OCI-LY3 (cell line): ENCODE measurements at regions not wholly inside any gene's neighbourhood (a gene's known extent, or its start where the extent isn't known, plus 50 kb on each side); places are given as distances from the start of the nearest gene placed in this dataset.
"Not testable (repeated sequence)": the region's sequence is repeated elsewhere in the genome, so short reads cannot be mapped to it uniquely, and the experiment has no call there.

Experiments used
- H2AFZ ChIP-seq: fragments of 200-600, 300-600 bp; shearing (Covaris generic); 2 replicates; pipeline ENCODE4 v1.6.0; 2014; ENCODE audit warnings: antibody characterized with exemption, low read depth, low read length
- H3K27ac ChIP-seq: fragments of 200-600, 300-600 bp; sonication (generic); 2 replicates; pipeline ENCODE4 v1.5.1; 2014; ENCODE audit warnings: mild to moderate bottlenecking, low read length, moderate library complexity, mixed read lengths
- H3K27me3 ChIP-seq: fragments of 200-600, 300-600 bp; sonication (generic); 2 replicates; pipeline ENCODE4 v1.6.1; 2014; ENCODE audit warnings: low read depth, low read length, mixed read lengths
- H3K36me3 ChIP-seq: fragments of 200-600, 300-600 bp; sonication (generic); replicated peaks from 2 replicates; pipeline ENCODE3; 2014; ENCODE audit warnings: low read depth, low read length, mixed read lengths
- H3K4me1 ChIP-seq: fragments of 300-600, 200-600 bp; sonication (generic); 2 replicates; pipeline ENCODE4 v1.6.1; 2014; ENCODE audit warnings: low read length, mixed read lengths
- H3K4me2 ChIP-seq: fragments of 200-600, 300-600 bp; sonication (generic); 2 replicates; pipeline ENCODE4 v1.6.1; 2014; ENCODE audit warnings: low read length, mixed read lengths
- H3K4me3 ChIP-seq: fragments of 300-600, 200-600 bp; sonication (generic); 2 replicates; pipeline ENCODE4 v1.5.1; 2014; ENCODE audit warnings: antibody characterized with exemption, mild to moderate bottlenecking, low read length, moderate library complexity
- H3K79me2 ChIP-seq: fragments of 300-600, 200-600 bp; shearing (Covaris generic); 2 replicates; pipeline ENCODE4 v1.6.1; 2014; ENCODE audit warnings: mild to moderate bottlenecking, low read length, mixed read lengths
- H3K9ac ChIP-seq: fragments of 300-600, 200-600 bp; shearing (Covaris generic); 2 replicates; pipeline ENCODE4 v1.6.0; 2014; ENCODE audit warnings: mild to moderate bottlenecking, low read length, moderate library complexity
- H3K9me3 ChIP-seq: fragments of 200-600, 300-600 bp; shearing (Covaris generic); 2 replicates; pipeline ENCODE4 v1.6.1; 2014; ENCODE audit warnings: low read length, mixed read lengths; ENCODE audit not compliant: insufficient read depth
- H4K20me1 ChIP-seq: fragments of 200-600, 300-600 bp; sonication (generic); 2 replicates; pipeline ENCODE4 v1.6.1; 2016; ENCODE audit warnings: low read length, mixed read lengths; ENCODE audit not compliant: insufficient read depth
- CTCF ChIP-seq: fragments of 200-600, 300-600 bp; sonication (generic); IDR thresholded peaks from 2 replicates; pipeline ENCODE4 v1.5.1; 2014; ENCODE audit warnings: antibody characterized with exemption, low read length, low read depth
- EZH2phosphoT487 ChIP-seq: fragments of 200-600 bp; shearing (Covaris generic); IDR thresholded peaks from 2 replicates; pipeline ENCODE4 v1.6.1; 2018; ENCODE audit warnings: antibody characterized with exemption, mixed run types, low read depth

GRCh38 chr2:51263951-51264350 is 232.0 kb upstream of the NRXN1 start:
- H4K20me1 ChIP-seq: no peaks in the 10 kb centered on the region
- TF ChIP-seq CTCF (no peak), EZH2phosphoT487 (no peak)
- H3K4me3 ChIP-seq: no peak overlapping the region
- H3K27ac ChIP-seq: no peak overlapping the region
- H3K4me1 ChIP-seq: no peaks in the 10 kb centered on the region
- no peaks in the 10 kb centered on the region for H3K79me2 ChIP-seq
- H3K9me3 ChIP-seq: no peaks in the 10 kb centered on the region
- H3K4me2 ChIP-seq: no peak overlapping the region
- no peak overlapping the region for H3K9ac ChIP-seq
- H3K36me3 ChIP-seq: no peaks in the 10 kb centered on the region
- H3K27me3 ChIP-seq: no peaks in the 10 kb centered on the region
- no peak overlapping the region for H2AFZ ChIP-seq

GRCh38 chr2:51263101-51263500 is 231.2 kb upstream of the NRXN1 start:
- H3K27me3 ChIP-seq, H2AFZ ChIP-seq, H3K9me3 ChIP-seq, H3K4me1 ChIP-seq, H3K4me2 ChIP-seq, H3K36me3 ChIP-seq, H3K4me3 ChIP-seq, H4K20me1 ChIP-seq, H3K27ac ChIP-seq, H3K79me2 ChIP-seq, H3K9ac ChIP-seq: not testable (repeated sequence)

GRCh38 chr2:51258301-51258700 is 226.4 kb upstream of the NRXN1 start:
- Histone ChIP-seq H3K27ac (no peak overlapping the region), H3K9me3 (no peaks in the 10 kb centered on the region), H3K79me2 (no peaks in the 10 kb centered on the region), H3K4me1 (no peaks in the 10 kb centered on the region), H3K9ac (no peak overlapping the region), H3K27me3 (no peaks in the 10 kb centered on the region), H2AFZ (no peak overlapping the region), H3K4me3 (no peak overlapping the region), H3K36me3 (no peaks in the 10 kb centered on the region), H3K4me2 (no peak overlapping the region), H4K20me1 (no peaks in the 10 kb centered on the region)
- TF ChIP-seq EZH2phosphoT487 (no peak), CTCF (no peak)

GRCh38 chr2:51256736-51257135 is 224.8 kb upstream of the NRXN1 start:
- TF ChIP-seq CTCF (no peak), EZH2phosphoT487 (no peak)
- Histone ChIP-seq H2AFZ (no peak overlapping the region), H3K27me3 (no peaks in the 10 kb centered on the region), H3K36me3 (no peaks in the 10 kb centered on the region), H3K4me3 (no peak overlapping the region), H3K4me1 (no peaks in the 10 kb centered on the region), H4K20me1 (no peaks in the 10 kb centered on the region), H3K4me2 (no peak overlapping the region), H3K9ac (no peak overlapping the region), H3K9me3 (no peaks in the 10 kb centered on the region), H3K79me2 (no peaks in the 10 kb centered on the region), H3K27ac (no peak overlapping the region)

GRCh38 chr2:51251356-51251755 is 219.4 kb upstream of the NRXN1 start:
- H3K9ac ChIP-seq: no peak overlapping the region
- no peak overlapping the region for H3K27ac ChIP-seq
- H3K4me2 ChIP-seq: no peak overlapping the region
- H3K27me3 ChIP-seq: no peaks in the 10 kb centered on the region
- H2AFZ ChIP-seq: no peak overlapping the region; the same call in 1 of the 2 replicates
- no peaks in the 10 kb centered on the region for H4K20me1 ChIP-seq
- H3K4me3 ChIP-seq: no peak overlapping the region
- H3K4me1 ChIP-seq: no peaks in the 10 kb centered on the region
- no peaks in the 10 kb centered on the region for H3K79me2 ChIP-seq
- no peaks in the 10 kb centered on the region for H3K9me3 ChIP-seq
- H3K36me3 ChIP-seq: no peaks in the 10 kb centered on the region
- TF ChIP-seq EZH2phosphoT487 (no peak), CTCF (no peak)
